ENCODE measurements at regions not wholly inside any gene's neighbourhood (a gene's known extent, or its start where the extent isn't known, plus 50 kb on each side); places are given as distances from the start of the nearest gene placed in this dataset.

GRCh38 chr2:217329023-217329431, 469.2 kb upstream of the TNP1 start:
- Histone ChIP-seq H3K36me3 (ENCODE audit: control insufficient read depth, insufficient read depth, low read length) (no peaks in the 10 kb centered on the region), H3K27me3 (ENCODE audit: control insufficient read depth, insufficient read depth, low read length) (no peaks in the 10 kb centered on the region), H3K27ac (ENCODE audit: low read depth, low read length) (no peak overlapping the region), H3K9ac (ENCODE audit: low read depth, low read length) (no peak overlapping the region), H3K4me1 (ENCODE audit: control insufficient read depth, insufficient read depth, low read length) (peaks cover 24% of the 10 kb centered on the region), H3K9me3 (ENCODE audit: control insufficient read depth, insufficient read depth, low read length) (no peaks in the 10 kb centered on the region), H3K4me3 (ENCODE audit: low read depth, low read length) (no peak overlapping the region)

GRCh38 chr2:217328622-217328978, 468.7 kb upstream of the TNP1 start:
- Histone ChIP-seq H3K27me3 (ENCODE audit: control insufficient read depth, insufficient read depth, low read length) (no peaks in the 10 kb centered on the region), H3K9me3 (ENCODE audit: control insufficient read depth, insufficient read depth, low read length) (no peaks in the 10 kb centered on the region), H3K9ac (ENCODE audit: low read depth, low read length) (no peak overlapping the region), H3K36me3 (ENCODE audit: control insufficient read depth, insufficient read depth, low read length) (no peaks in the 10 kb centered on the region), H3K4me1 (ENCODE audit: control insufficient read depth, insufficient read depth, low read length) (peaks cover 24% of the 10 kb centered on the region), H3K27ac (ENCODE audit: low read depth, low read length) (no peak overlapping the region), H3K4me3 (ENCODE audit: low read depth, low read length) (no peak overlapping the region)

- H3K4me1 ChIP-seq (ENCODE audit: control insufficient read depth, insufficient read depth, low read length): peaks cover 23% of the 10 kb centered on the region
- H3K9me3 ChIP-seq (ENCODE audit: control insufficient read depth, insufficient read depth, low read length): no peaks in the 10 kb centered on the region
- no peaks in the 10 kb centered on the region for H3K27me3 ChIP-seq (ENCODE audit: control insufficient read depth, insufficient read depth, low read length)
- H3K36me3 ChIP-seq (ENCODE audit: control insufficient read depth, insufficient read depth, low read length): no peaks in the 10 kb centered on the region
- no peak overlapping the region for H3K4me3 ChIP-seq (ENCODE audit: low read depth, low read length)
- no peak overlapping the region for H3K9ac ChIP-seq (ENCODE audit: low read depth, low read length)
- no peak overlapping the region for H3K27ac ChIP-seq (ENCODE audit: low read depth, low read length)
Observed at GRCh38 chr2:217327953-217328621, 468.2 kb upstream of the TNP1 start.

- no peaks in the 10 kb centered on the region for H3K27me3 ChIP-seq (ENCODE audit: control insufficient read depth, insufficient read depth, low read length)
- peaks cover 14% of the 10 kb centered on the region for H3K4me1 ChIP-seq (ENCODE audit: control insufficient read depth, insufficient read depth, low read length)
- H3K9ac ChIP-seq (ENCODE audit: low read depth, low read length): no peak overlapping the region
- H3K4me3 ChIP-seq (ENCODE audit: low read depth, low read length): no peak overlapping the region
- H3K36me3 ChIP-seq (ENCODE audit: control insufficient read depth, insufficient read depth, low read length): no peaks in the 10 kb centered on the region
- H3K27ac ChIP-seq (ENCODE audit: low read depth, low read length): no peak overlapping the region
- no peaks in the 10 kb centered on the region for H3K9me3 ChIP-seq (ENCODE audit: control insufficient read depth, insufficient read depth, low read length)
Observed at GRCh38 chr2:217326238-217327022, 466.6 kb upstream of the TNP1 start.

- Histone ChIP-seq H3K36me3 (ENCODE audit: control insufficient read depth, insufficient read depth, low read length) (no peaks in the 10 kb centered on the region), H3K4me3 (ENCODE audit: low read depth, low read length) (no peak overlapping the region), H3K4me1 (ENCODE audit: control insufficient read depth, insufficient read depth, low read length) (peaks cover 11% of the 10 kb centered on the region), H3K9ac (ENCODE audit: low read depth, low read length) (no peak overlapping the region), H3K9me3 (ENCODE audit: control insufficient read depth, insufficient read depth, low read length) (no peaks in the 10 kb centered on the region), H3K27ac (ENCODE audit: low read depth, low read length) (no peak overlapping the region), H3K27me3 (ENCODE audit: control insufficient read depth, insufficient read depth, low read length) (no peaks in the 10 kb centered on the region)
Observed at GRCh38 chr2:217325816-217326215, 466.0 kb upstream of the TNP1 start.

DNA sequence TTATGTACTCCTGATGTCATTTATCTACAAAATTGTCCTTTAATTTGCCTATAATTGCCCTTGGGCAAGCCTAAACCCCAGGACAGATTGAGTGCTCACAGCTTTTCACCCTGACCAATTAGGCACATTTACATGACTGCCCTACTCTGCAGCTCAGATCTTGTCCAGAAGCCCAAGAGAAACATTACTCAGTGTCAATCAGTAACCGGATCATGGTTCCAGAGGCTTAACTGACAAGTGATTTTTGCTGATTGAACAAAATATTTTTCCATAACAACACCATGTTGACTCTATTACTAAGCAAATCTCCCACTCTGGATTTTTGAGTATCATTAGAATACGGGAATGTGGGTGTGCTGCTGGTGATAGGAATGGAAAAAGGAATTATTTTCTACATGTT, 465.4 kb upstream of the TNP1 start:
- Histone ChIP-seq H3K9ac (ENCODE audit: low read depth, low read length) (no peak overlapping the region), H3K4me3 (ENCODE audit: low read depth, low read length) (no peak overlapping the region), H3K27ac (ENCODE audit: low read depth, low read length) (no peak overlapping the region), H3K27me3 (ENCODE audit: control insufficient read depth, insufficient read depth, low read length) (no peaks in the 10 kb centered on the region), H3K4me1 (ENCODE audit: control insufficient read depth, insufficient read depth, low read length) (peaks cover 11% of the 10 kb centered on the region), H3K36me3 (ENCODE audit: control insufficient read depth, insufficient read depth, low read length) (no peaks in the 10 kb centered on the region), H3K9me3 (ENCODE audit: control insufficient read depth, insufficient read depth, low read length) (no peaks in the 10 kb centered on the region)

GRCh38 chr2:217316743-217317142, 456.9 kb upstream of the TNP1 start:
- Histone ChIP-seq H3K27me3 (ENCODE audit: control insufficient read depth, insufficient read depth, low read length) (no peaks in the 10 kb centered on the region), H3K36me3 (ENCODE audit: control insufficient read depth, insufficient read depth, low read length) (no peaks in the 10 kb centered on the region), H3K4me1 (ENCODE audit: control insufficient read depth, insufficient read depth, low read length) (no peaks in the 10 kb centered on the region), H3K4me3 (ENCODE audit: low read depth, low read length) (no peak overlapping the region), H3K9me3 (ENCODE audit: control insufficient read depth, insufficient read depth, low read length) (no peaks in the 10 kb centered on the region), H3K27ac (ENCODE audit: low read depth, low read length) (no peak overlapping the region), H3K9ac (ENCODE audit: low read depth, low read length) (no peak overlapping the region)

DNA sequence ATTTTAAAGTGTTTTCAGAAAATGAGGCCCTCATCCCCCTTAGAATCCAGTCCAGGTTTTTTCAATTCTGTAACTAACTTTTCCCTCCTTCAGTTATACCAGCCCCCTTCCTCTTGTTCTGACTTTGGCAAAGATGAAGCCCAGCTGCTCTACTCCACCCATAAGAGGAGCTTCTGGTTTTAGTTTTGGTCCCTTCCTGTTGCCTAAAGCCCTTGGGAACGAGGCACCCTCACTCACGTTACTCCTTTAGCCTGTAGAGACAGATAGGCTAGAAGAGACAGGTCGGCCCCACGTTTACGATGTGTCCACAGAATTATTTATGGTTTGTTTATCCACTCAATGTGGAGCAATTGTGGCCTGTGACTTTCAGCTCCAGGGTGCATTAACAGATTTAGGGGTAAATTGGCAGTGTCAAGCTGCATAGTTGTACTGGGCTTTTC, 454.2 kb upstream of the TNP1 start:
- no peak overlapping the region for H3K9ac ChIP-seq (ENCODE audit: low read depth, low read length)
- no peaks in the 10 kb centered on the region for H3K4me1 ChIP-seq (ENCODE audit: control insufficient read depth, insufficient read depth, low read length)
- no peaks in the 10 kb centered on the region for H3K9me3 ChIP-seq (ENCODE audit: control insufficient read depth, insufficient read depth, low read length)
- H3K36me3 ChIP-seq (ENCODE audit: control insufficient read depth, insufficient read depth, low read length): no peaks in the 10 kb centered on the region
- H3K4me3 ChIP-seq (ENCODE audit: low read depth, low read length): no peak overlapping the region
- no peaks in the 10 kb centered on the region for H3K27me3 ChIP-seq (ENCODE audit: control insufficient read depth, insufficient read depth, low read length)
- no peak overlapping the region for H3K27ac ChIP-seq (ENCODE audit: low read depth, low read length)

- Histone ChIP-seq H3K4me3 (ENCODE audit: low read depth, low read length) (no peak overlapping the region), H3K27ac (ENCODE audit: low read depth, low read length) (no peak overlapping the region), H3K9me3 (ENCODE audit: control insufficient read depth, insufficient read depth, low read length) (0 out of 2 replicates have a peak, but pooled peaks cover 1% of the 10 kb centered on the region), H3K36me3 (ENCODE audit: control insufficient read depth, insufficient read depth, low read length) (no peaks in the 10 kb centered on the region), H3K4me1 (ENCODE audit: control insufficient read depth, insufficient read depth, low read length) (no peaks in the 10 kb centered on the region), H3K27me3 (ENCODE audit: control insufficient read depth, insufficient read depth, low read length) (no peaks in the 10 kb centered on the region), H3K9ac (ENCODE audit: low read depth, low read length) (no peak overlapping the region)
Observed at GRCh38 chr2:217313386-217313785, 453.5 kb upstream of the TNP1 start.

- Histone ChIP-seq H3K4me3 (ENCODE audit: low read depth, low read length) (no peak overlapping the region), H3K9me3 (ENCODE audit: control insufficient read depth, insufficient read depth, low read length) (0 out of 2 replicates have a peak, but pooled peaks cover 3% of the 10 kb centered on the region), H3K36me3 (ENCODE audit: control insufficient read depth, insufficient read depth, low read length) (no peaks in the 10 kb centered on the region), H3K4me1 (ENCODE audit: control insufficient read depth, insufficient read depth, low read length) (no peaks in the 10 kb centered on the region), H3K9ac (ENCODE audit: low read depth, low read length) (no peak overlapping the region), H3K27me3 (ENCODE audit: control insufficient read depth, insufficient read depth, low read length) (no peaks in the 10 kb centered on the region), H3K27ac (ENCODE audit: low read depth, low read length) (no peak overlapping the region)
Observed at GRCh38 chr2:217309056-217309455, 449.2 kb upstream of the TNP1 start.

GRCh38 chr2:217307023-217307422, 447.2 kb upstream of the TNP1 start:
- H3K9ac ChIP-seq (ENCODE audit: low read depth, low read length): no peak overlapping the region
- H3K4me1 ChIP-seq (ENCODE audit: control insufficient read depth, insufficient read depth, low read length): no peaks in the 10 kb centered on the region
- no peak overlapping the region for H3K27ac ChIP-seq (ENCODE audit: low read depth, low read length)
- no peak overlapping the region for H3K4me3 ChIP-seq (ENCODE audit: low read depth, low read length)
- no peaks in the 10 kb centered on the region for H3K27me3 ChIP-seq (ENCODE audit: control insufficient read depth, insufficient read depth, low read length)
- H3K9me3 ChIP-seq (ENCODE audit: control insufficient read depth, insufficient read depth, low read length): 0 out of 2 replicates have a peak, but pooled peaks cover 3% of the 10 kb centered on the region
- H3K36me3 ChIP-seq (ENCODE audit: control insufficient read depth, insufficient read depth, low read length): no peaks in the 10 kb centered on the region
